GM06990 (cell line): ENCODE measurements at regions not wholly inside any gene's neighbourhood (a gene's known extent, or its start where the extent isn't known, plus 50 kb on each side); places are given as distances from the start of the nearest gene placed in this dataset.

Source experiments
- DNase-seq: peaks from one replicate; pipeline ENCODE4 v3.0.0-alpha.2; 2011; ENCODE audit not compliant: insufficient read length; ENCODE audit errors: extremely low read depth
- H3K27me3 ChIP-seq: replicated peaks from 2 replicates; pipeline ENCODE4 v1.6.0; 2011; ENCODE audit warnings: low read length; ENCODE audit not compliant: control insufficient read depth, insufficient read depth
- H3K36me3 ChIP-seq: 2 replicates; pipeline ENCODE4 v1.5.1; 2011; ENCODE audit warnings: low read length; ENCODE audit not compliant: control insufficient read depth, insufficient read depth
- H3K4me3 ChIP-seq: replicated peaks from 2 replicates; pipeline ENCODE4 v1.5.1; 2011; ENCODE audit warnings: low read depth, mild to moderate bottlenecking, control low read depth, low read length
- TF ChIP-seq, protein P1 (sequence below): IDR thresholded peaks from 2 replicates; pipeline ENCODE4 v1.5.1; 2011; ENCODE audit warnings: low read length, control low read depth, mild to moderate bottlenecking, inconsistent platforms; ENCODE audit not compliant: insufficient read depth, poor library complexity, severe bottlenecking

DNA sequence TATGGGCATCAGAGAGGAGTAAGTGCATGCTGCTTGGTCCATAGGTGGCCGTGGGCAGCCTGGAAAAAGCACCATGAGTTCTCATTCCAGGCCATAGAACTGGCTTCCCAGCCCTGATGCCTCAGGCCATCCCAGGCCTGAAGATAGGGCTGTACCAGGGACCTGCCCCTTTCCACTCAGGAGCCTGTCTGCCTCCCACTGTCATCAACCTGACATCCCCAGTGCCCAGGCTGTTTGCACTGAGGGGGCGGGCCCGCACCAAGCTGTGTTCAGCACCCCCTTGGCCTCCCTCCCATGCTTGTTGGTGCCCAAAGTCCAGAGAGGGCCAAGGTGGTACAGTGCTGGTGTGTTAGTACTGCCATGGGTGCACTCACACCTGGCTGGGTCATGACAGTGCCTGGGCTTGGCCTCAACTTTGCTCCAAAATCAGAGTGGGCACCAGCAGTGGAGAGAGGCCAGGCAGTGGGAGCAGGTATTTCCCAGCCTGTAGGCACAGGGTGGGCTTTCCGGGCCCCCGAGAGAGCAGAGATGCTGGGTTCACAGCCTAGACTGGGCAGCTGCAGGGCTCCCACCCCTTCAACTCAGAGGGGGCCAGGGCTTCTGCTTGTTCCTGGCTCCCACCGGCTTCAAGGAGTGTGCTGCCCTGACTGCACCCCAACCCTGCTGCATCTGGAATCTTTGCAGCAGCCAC lies 556.1 kb downstream of the SI start:
- Histone ChIP-seq H3K4me3 (no peak overlapping the region), H3K27me3 (no peaks in the 10 kb centered on the region), H3K36me3 (no peaks in the 10 kb centered on the region)
- DNase-seq, result no peak
- TF ChIP-seq, protein P1, sequence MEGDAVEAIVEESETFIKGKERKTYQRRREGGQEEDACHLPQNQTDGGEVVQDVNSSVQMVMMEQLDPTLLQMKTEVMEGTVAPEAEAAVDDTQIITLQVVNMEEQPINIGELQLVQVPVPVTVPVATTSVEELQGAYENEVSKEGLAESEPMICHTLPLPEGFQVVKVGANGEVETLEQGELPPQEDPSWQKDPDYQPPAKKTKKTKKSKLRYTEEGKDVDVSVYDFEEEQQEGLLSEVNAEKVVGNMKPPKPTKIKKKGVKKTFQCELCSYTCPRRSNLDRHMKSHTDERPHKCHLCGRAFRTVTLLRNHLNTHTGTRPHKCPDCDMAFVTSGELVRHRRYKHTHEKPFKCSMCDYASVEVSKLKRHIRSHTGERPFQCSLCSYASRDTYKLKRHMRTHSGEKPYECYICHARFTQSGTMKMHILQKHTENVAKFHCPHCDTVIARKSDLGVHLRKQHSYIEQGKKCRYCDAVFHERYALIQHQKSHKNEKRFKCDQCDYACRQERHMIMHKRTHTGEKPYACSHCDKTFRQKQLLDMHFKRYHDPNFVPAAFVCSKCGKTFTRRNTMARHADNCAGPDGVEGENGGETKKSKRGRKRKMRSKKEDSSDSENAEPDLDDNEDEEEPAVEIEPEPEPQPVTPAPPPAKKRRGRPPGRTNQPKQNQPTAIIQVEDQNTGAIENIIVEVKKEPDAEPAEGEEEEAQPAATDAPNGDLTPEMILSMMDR, result no peak

DNA sequence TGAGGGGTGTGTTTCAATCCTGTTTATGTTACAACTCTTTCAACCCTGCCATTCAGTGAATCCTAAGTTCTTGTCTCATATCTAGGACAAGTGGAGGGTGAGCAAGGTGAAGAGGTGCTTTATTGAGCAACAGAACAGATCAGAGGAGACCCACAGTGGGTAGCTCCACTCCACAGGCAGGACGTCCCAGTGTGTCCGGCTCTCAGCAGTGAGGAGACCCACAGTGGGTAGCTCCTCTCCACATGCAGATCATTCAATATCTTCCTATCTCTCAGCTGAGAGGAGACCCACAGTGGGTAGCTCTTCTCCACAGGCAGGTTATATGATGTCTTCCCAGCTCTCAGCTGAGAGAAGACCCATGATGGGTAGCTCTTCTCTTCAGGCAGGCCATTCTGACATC lies 556.7 kb downstream of the SI start:
- H3K36me3 ChIP-seq, result no peaks in the 10 kb centered on the region
- DNase-seq, result no peak
- TF ChIP-seq, protein P1, result no peak
- H3K27me3 ChIP-seq, result no peaks in the 10 kb centered on the region
- H3K4me3 ChIP-seq, result no peak overlapping the region

DNA sequence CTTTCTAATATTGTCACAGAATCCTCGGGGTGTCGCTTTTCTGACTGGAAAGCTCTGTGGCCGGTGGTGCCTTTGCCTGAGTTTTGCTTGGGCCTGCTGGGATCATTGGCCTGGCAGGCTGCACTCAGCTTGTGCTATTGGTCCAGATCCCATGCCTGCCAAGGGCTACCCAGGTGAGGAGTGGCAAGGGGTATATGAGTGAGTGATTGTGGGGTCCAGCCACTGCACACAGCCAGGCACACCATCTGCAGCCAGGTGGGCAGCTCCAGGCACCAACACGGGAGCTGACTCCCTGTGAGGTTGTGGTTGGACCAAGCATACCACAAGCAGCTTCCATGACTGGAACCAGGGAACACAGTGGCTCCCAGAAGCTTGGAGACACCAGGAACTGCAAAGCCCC lies 557.2 kb downstream of the SI start:
- Histone ChIP-seq H3K27me3 (no peaks in the 10 kb centered on the region), H3K36me3 (no peaks in the 10 kb centered on the region), H3K4me3 (no peak overlapping the region)
- TF ChIP-seq, protein P1, result no peak
- DNase-seq, result no peak

DNA sequence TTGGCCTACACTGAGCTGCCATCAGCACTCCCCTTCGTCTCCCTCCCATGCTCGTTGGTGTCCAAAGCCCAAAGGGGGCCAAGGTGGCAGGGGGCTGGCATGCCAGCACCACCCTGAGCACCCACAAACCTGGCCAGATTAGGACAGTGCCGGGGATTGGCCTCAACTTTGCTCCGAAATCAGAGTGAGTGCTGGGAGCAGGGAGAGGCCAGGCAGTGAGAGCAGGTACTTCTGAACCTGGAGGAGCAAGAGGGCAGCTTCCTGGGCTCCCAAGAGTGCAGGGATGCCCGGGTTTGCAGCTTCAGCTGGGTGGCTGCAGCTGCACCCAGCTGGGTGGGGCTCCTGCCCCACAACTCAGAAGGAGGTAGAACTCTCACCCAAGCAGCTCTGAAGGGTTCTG lies 563.0 kb downstream of the SI start:
- no peak overlapping the region for H3K4me3 ChIP-seq
- TF ChIP-seq, protein P1, result no peak
- no peaks in the 10 kb centered on the region for H3K27me3 ChIP-seq
- H3K36me3 ChIP-seq, result no peaks in the 10 kb centered on the region
- DNase-seq, result no peak

DNA sequence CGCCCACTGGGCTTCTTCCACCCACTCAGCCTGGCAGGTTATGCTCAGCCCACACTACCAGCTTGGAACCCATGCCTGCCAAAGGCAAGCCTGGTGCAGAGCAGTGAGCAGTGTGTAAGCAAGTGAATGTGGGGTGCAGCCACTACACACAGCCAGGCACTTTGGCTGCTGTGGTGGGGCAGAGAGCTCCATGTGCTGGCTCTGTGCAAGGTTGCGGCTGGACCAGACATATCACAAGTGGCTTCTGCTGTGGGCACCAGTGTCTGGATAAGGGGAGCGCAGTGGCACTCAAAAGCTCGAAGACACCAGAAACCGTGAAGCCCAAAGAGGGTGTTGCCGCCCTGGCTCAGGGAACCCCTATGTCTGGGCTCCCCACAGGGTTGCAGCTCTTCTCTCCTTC lies 563.7 kb downstream of the SI start:
- TF ChIP-seq, protein P1, result no peak
- H3K4me3 ChIP-seq, result no peak overlapping the region
- no peak for DNase-seq
- H3K27me3 ChIP-seq, result no peaks in the 10 kb centered on the region
- no peaks in the 10 kb centered on the region for H3K36me3 ChIP-seq

DNA sequence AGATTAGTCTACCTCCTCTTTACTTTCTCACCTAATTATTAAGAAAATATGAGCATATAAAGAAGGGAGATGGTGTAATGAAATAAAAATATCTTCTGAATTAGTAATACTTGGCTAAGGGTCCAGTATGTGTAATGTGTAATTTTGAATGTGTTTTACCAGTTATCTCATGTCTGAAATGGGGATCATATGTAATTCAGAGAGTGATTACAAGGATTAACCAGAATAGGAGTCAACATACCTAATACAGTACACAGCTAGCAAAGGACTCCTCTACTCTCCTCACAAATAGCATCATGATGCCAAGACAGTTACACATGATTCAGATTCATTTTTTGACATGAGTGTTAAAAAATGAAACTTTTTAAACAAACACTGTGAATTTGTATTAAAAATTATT lies 570.4 kb downstream of the SI start:
- no peak overlapping the region for H3K4me3 ChIP-seq
- H3K27me3 ChIP-seq, result no peaks in the 10 kb centered on the region
- DNase-seq, result no peak
- no peaks in the 10 kb centered on the region for H3K36me3 ChIP-seq
- TF ChIP-seq, protein P1, result no peak
